OCI-LY1 (cell line): ENCODE measurements at regions not wholly inside any gene's neighbourhood (a gene's known extent, or its start where the extent isn't known, plus 50 kb on each side); places are given as distances from the start of the nearest gene placed in this dataset.

Experiments
- H2AFZ ChIP-seq: fragments of 200-600 bp; sonication (generic), shearing (Covaris generic); 2 replicates; pipeline ENCODE4 v1.6.0; 2014; ENCODE audit warnings: antibody characterized with exemption, mild to moderate bottlenecking, low read length
- H3F3A ChIP-seq: fragments of 200-600 bp; sonication (generic), shearing (Covaris generic); 2 replicates; pipeline ENCODE4 v1.6.0; 2014; ENCODE audit warnings: mild to moderate bottlenecking, antibody characterized with exemption, low read length, moderate library complexity; ENCODE audit not compliant: insufficient read depth
- H3K27ac ChIP-seq: fragments of 200-600 bp; sonication (generic); 2 replicates; pipeline ENCODE4 v1.5.1; 2014; ENCODE audit warnings: low read length, mixed run types, mild to moderate bottlenecking, low read depth; ENCODE audit not compliant: poor library complexity, severe bottlenecking
- H3K27me3 ChIP-seq: fragments of 200-600 bp; sonication (generic); 2 replicates; pipeline ENCODE4 v1.6.0; 2014; ENCODE audit warnings: antibody characterized with exemption, mild to moderate bottlenecking, low read length, moderate library complexity; ENCODE audit not compliant: insufficient read depth
- H3K36me3 ChIP-seq: fragments of 200-600 bp; sonication (generic); 2 replicates; pipeline ENCODE4 v1.6.1; 2014; ENCODE audit warnings: mild to moderate bottlenecking, antibody characterized with exemption, low read length, moderate library complexity, mixed read lengths; ENCODE audit not compliant: insufficient read depth
- H3K4me1 ChIP-seq: fragments of 200-600 bp; sonication (generic); 2 replicates; pipeline ENCODE4 v1.5.1; 2014; ENCODE audit warnings: mild to moderate bottlenecking, low read length, moderate library complexity; ENCODE audit not compliant: insufficient read depth, severe bottlenecking
- H3K4me2 ChIP-seq: fragments of 200-600 bp; sonication (generic), shearing (Covaris generic); 2 replicates; pipeline ENCODE4 v1.6.1; 2014; ENCODE audit warnings: low read length
- H3K4me3 ChIP-seq: fragments of 200-600 bp; sonication (generic); 2 replicates; pipeline ENCODE4 v1.5.1; 2014; ENCODE audit warnings: low read length, low read depth, mild to moderate bottlenecking, mixed read lengths; ENCODE audit not compliant: poor library complexity, severe bottlenecking
- H3K79me2 ChIP-seq: fragments of 200-600 bp; shearing (Covaris generic); 2 replicates; pipeline ENCODE4 v1.6.1; 2016; ENCODE audit warnings: mixed run types, low read length, mixed read lengths; ENCODE audit not compliant: insufficient read depth
- H3K9ac ChIP-seq: fragments of 200-600 bp; sonication (generic), shearing (Covaris generic); 2 replicates; pipeline ENCODE4 v1.6.1; 2014; ENCODE audit warnings: mild to moderate bottlenecking, low read length, mixed read lengths
- H3K9me2 ChIP-seq: fragments of 200-600 bp; sonication (generic), shearing (Covaris generic); 2 replicates; pipeline ENCODE4 v1.6.1; 2014; ENCODE audit warnings: low read depth, mild to moderate bottlenecking, low read length, mixed read lengths
- H3K9me3 ChIP-seq: fragments of 200-600 bp; shearing (Covaris generic); 2 replicates; pipeline ENCODE4 v1.6.1; 2014; ENCODE audit warnings: low read length, mixed read lengths
- H4K20me1 ChIP-seq: fragments of 200-600 bp; sonication (generic), shearing (Covaris generic); 2 replicates; pipeline ENCODE4 v1.6.0; 2016; ENCODE audit warnings: mild to moderate bottlenecking, low read length; ENCODE audit not compliant: insufficient read depth
- EZH2 ChIP-seq: fragments of 200-600 bp; sonication (generic), shearing (Covaris generic); IDR thresholded peaks from 2 replicates; pipeline ENCODE4 v1.8.0; 2017; ENCODE audit warnings: borderline replicate concordance, mixed run types, mild to moderate bottlenecking, antibody characterized with exemption, low read length, moderate library complexity, mixed read lengths
- TF ChIP-seq, protein P1 (sequence below): fragments of 200-600 bp; sonication (generic), shearing (Covaris generic); IDR thresholded peaks from 2 replicates; pipeline ENCODE4 v1.5.1; 2017; ENCODE audit warnings: mild to moderate bottlenecking, antibody characterized with exemption, low read length, moderate library complexity, mixed read lengths

DNA sequence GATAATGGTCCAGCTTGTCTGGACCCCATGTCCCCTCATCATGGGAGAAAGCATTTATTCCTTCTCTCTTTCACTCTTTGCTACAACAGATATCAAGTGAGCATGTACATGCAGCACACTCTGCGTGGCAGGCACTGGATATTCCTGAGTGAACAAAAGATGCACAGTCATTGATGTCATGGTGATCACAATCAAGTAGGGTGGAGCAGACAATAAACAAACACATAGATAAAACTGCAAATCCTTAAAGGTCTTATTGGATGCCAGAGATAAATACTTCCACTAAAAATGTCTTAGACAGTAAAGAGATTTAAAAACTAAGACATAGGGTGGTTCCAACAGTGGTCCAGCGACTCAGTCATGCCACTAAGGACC is 178.0 kb downstream of the ZC3H11B start:
- no peaks in the 10 kb centered on the region for H3K9me2 ChIP-seq
- no peak overlapping the region for H3K27ac ChIP-seq
- H3K9ac ChIP-seq: no peak overlapping the region
- no peaks in the 10 kb centered on the region for H3K27me3 ChIP-seq
- no peaks in the 10 kb centered on the region for H3K4me1 ChIP-seq
- H3K4me3 ChIP-seq: no peak overlapping the region
- no peak for TF ChIP-seq EZH2
- TF ChIP-seq, protein P1, sequence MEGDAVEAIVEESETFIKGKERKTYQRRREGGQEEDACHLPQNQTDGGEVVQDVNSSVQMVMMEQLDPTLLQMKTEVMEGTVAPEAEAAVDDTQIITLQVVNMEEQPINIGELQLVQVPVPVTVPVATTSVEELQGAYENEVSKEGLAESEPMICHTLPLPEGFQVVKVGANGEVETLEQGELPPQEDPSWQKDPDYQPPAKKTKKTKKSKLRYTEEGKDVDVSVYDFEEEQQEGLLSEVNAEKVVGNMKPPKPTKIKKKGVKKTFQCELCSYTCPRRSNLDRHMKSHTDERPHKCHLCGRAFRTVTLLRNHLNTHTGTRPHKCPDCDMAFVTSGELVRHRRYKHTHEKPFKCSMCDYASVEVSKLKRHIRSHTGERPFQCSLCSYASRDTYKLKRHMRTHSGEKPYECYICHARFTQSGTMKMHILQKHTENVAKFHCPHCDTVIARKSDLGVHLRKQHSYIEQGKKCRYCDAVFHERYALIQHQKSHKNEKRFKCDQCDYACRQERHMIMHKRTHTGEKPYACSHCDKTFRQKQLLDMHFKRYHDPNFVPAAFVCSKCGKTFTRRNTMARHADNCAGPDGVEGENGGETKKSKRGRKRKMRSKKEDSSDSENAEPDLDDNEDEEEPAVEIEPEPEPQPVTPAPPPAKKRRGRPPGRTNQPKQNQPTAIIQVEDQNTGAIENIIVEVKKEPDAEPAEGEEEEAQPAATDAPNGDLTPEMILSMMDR: no peak
- H3K4me2 ChIP-seq: no peak overlapping the region
- H4K20me1 ChIP-seq: no peaks in the 10 kb centered on the region
- no peaks in the 10 kb centered on the region for H3K9me3 ChIP-seq
- no peaks in the 10 kb centered on the region for H3K79me2 ChIP-seq
- H3K36me3 ChIP-seq: no peaks in the 10 kb centered on the region
- H3F3A ChIP-seq: no peaks in the 10 kb centered on the region
- H2AFZ ChIP-seq: no peak overlapping the region

DNA sequence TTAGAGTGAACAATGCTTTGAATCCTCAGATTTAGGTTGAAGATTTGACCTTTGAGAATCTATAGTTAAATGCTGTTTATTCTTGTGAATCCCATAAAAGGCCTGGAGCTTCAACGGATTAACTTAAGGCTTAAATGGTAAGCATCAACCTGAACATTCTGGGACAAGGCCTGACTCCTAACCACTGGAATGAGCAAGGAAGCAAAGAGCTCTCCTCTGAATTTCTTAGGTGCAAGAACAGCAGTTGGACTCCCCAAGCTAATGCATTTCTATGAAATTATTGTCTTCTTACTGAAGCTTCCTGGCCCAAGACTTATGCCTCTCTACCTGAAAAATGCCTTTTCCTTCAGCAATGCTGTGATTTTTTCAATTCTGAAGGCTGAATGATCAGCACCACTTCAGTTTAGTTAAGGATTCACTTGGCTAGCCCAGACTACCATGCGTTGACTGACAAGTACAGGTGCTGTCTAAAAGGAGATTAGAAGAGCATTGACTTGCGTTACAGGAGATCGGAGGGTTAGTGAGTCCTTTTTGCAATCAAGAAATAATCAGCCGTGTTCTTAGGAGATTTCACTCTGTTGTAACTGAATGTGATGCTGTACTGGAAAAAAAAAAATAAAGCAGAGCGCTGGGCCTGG is 178.5 kb downstream of the ZC3H11B start:
- no peak overlapping the region for H3K4me3 ChIP-seq
- no peak overlapping the region for H3K27ac ChIP-seq
- no peaks in the 10 kb centered on the region for H4K20me1 ChIP-seq
- no peaks in the 10 kb centered on the region for H3K9me3 ChIP-seq
- H3K4me1 ChIP-seq: no peaks in the 10 kb centered on the region
- no peaks in the 10 kb centered on the region for H3K36me3 ChIP-seq
- H3K79me2 ChIP-seq: no peaks in the 10 kb centered on the region
- no peaks in the 10 kb centered on the region for H3K9me2 ChIP-seq
- H3F3A ChIP-seq: no peaks in the 10 kb centered on the region
- no peak overlapping the region for H3K4me2 ChIP-seq
- TF ChIP-seq, protein P1: no peak
- no peak for TF ChIP-seq EZH2
- H3K27me3 ChIP-seq: no peaks in the 10 kb centered on the region
- no peak overlapping the region for H2AFZ ChIP-seq
- no peak overlapping the region for H3K9ac ChIP-seq

DNA sequence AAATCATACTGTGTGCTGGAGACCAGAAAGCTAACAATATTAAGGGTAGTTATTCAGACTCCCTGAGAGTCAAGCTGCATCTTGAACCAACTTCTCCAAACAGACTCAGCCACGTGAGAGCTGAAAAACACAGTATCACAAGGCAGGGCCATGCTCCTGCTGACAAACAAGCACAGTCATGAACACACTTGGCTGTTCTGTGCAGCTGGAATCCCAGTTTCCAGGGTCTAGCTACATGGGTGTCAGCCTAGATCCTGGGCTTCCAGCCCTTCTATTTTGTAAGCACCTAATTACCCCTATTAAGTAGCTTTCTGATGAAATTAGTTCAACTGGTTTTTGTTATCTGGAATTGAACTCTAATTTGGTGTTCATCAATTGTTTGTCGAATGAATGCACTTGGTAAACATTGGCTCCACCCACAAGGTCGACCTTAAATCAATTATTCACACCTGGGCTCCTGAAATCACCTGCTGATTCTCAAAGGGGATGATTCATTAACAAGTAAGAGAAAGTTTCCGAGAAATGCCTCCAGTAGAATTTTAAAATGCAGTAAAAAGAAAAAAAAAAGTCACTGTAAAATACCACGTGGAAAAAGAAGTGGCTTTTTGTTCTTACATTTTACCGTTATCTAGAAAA is 179.3 kb downstream of the ZC3H11B start:
- H3K9me3 ChIP-seq: no peaks in the 10 kb centered on the region
- H3K27me3 ChIP-seq: no peaks in the 10 kb centered on the region
- H3K4me2 ChIP-seq: no peak overlapping the region
- H4K20me1 ChIP-seq: no peaks in the 10 kb centered on the region
- no peaks in the 10 kb centered on the region for H3K9me2 ChIP-seq
- H3K36me3 ChIP-seq: no peaks in the 10 kb centered on the region
- no peaks in the 10 kb centered on the region for H3K4me1 ChIP-seq
- no peak overlapping the region for H2AFZ ChIP-seq
- no peak overlapping the region for H3K27ac ChIP-seq
- TF ChIP-seq, protein P1: no peak
- no peak for TF ChIP-seq EZH2
- no peak overlapping the region for H3K4me3 ChIP-seq
- H3K79me2 ChIP-seq: no peaks in the 10 kb centered on the region
- no peaks in the 10 kb centered on the region for H3F3A ChIP-seq
- no peak overlapping the region for H3K9ac ChIP-seq
